Stimulated activated CD4-positive, alpha-beta T cell treated with anti-CD3 and anti-CD28 coated beads, TNF-alpha, amount 100 ng/mL, for 1 hour (primary cell): ENCODE measurements at regions not wholly inside any gene's neighbourhood (a gene's known extent, or its start where the extent isn't known, plus 50 kb on each side); places are given as distances from the start of the nearest gene placed in this dataset.
"Not testable (repeated sequence)": the region's sequence is repeated elsewhere in the genome, so short reads cannot be mapped to it uniquely, and the experiment has no call there.

Experiments used
- DNase-seq, 3 donors: peaks; one replicate each; pipeline ENCODE4 v3.0.0-alpha.2; 2020; ENCODE audit warnings: low read depth in 3 of 3, low spot score in 1 of 3

GRCh38 chr2:34849827-34850226, 1250.7 kb upstream of the FAM98A start:
- DNase-seq = no peak

GRCh38 chr2:34848691-34849090, 1249.6 kb upstream of the FAM98A start:
- no peak for DNase-seq

- no peak for DNase-seq
Measured at GRCh38 chr2:34848132-34848531, 1249.0 kb upstream of the FAM98A start.

- DNase-seq = no peak
Measured at GRCh38 chr2:34844629-34845028, 1245.5 kb upstream of the FAM98A start.

GRCh38 chr2:34838408-34838807, 1239.3 kb upstream of the FAM98A start:
- no peak for DNase-seq

- DNase-seq = no peak
Measured at GRCh38 chr2:34836361-34836760, 1237.3 kb upstream of the FAM98A start.

- DNase-seq = no peak
Measured at GRCh38 chr2:34831096-34831495, 1232.0 kb upstream of the FAM98A start.

GRCh38 chr2:34828481-34828880, 1229.4 kb upstream of the FAM98A start:
- DNase-seq = no peak

GRCh38 chr2:34827398-34827797, 1228.3 kb upstream of the FAM98A start:
- DNase-seq = no peak

- DNase-seq = no peak
Measured at GRCh38 chr2:34825686-34826085, 1226.6 kb upstream of the FAM98A start.

GRCh38 chr2:34822616-34823015, 1223.5 kb upstream of the FAM98A start:
- DNase-seq = no peak

GRCh38 chr2:34815052-34815741, 1216.1 kb upstream of the FAM98A start:
- no peak for DNase-seq

- DNase-seq = no peak
Measured at GRCh38 chr2:34810456-34810855, 1211.4 kb upstream of the FAM98A start.

- no peak for DNase-seq
Measured at GRCh38 chr2:34808426-34808825, 1209.3 kb upstream of the FAM98A start.

GRCh38 chr2:34806891-34807290, 1207.8 kb upstream of the FAM98A start:
- no peak for DNase-seq

GRCh38 chr2:34806396-34806795, 1207.3 kb upstream of the FAM98A start:
- DNase-seq = no peak

GRCh38 chr2:34799556-34799955, 1200.5 kb upstream of the FAM98A start:
- no peak for DNase-seq

- not testable (repeated sequence) for DNase-seq
Measured at GRCh38 chr2:34795586-34795985, 1196.5 kb upstream of the FAM98A start.

GRCh38 chr2:34789169-34789568, 1190.1 kb upstream of the FAM98A start:
- DNase-seq = no peak

- DNase-seq = no peak
Measured at GRCh38 chr2:34787341-34787740, 1188.2 kb upstream of the FAM98A start.

GRCh38 chr2:34785206-34785785, 1186.2 kb upstream of the FAM98A start:
- no peak for DNase-seq

- DNase-seq = no peak
Measured at GRCh38 chr2:34784701-34785100, 1185.6 kb upstream of the FAM98A start.

- not testable (repeated sequence) for DNase-seq
Measured at GRCh38 chr2:34750742-34751141, 1151.6 kb upstream of the FAM98A start.
